GM13976 (cell line): ENCODE measurements at regions not wholly inside any gene's neighbourhood (a gene's known extent, or its start where the extent isn't known, plus 50 kb on each side); places are given as distances from the start of the nearest gene placed in this dataset.

Experiments used
- DNase-seq: peaks from one replicate; pipeline ENCODE4 v3.0.0; 2012; ENCODE audit warnings: low spot score
- CTCF ChIP-seq: IDR thresholded peaks from 2 replicates; pipeline ENCODE4 v1.5.1; 2012; ENCODE audit warnings: borderline replicate concordance, mild to moderate bottlenecking; ENCODE audit not compliant: insufficient read depth; ENCODE audit errors: extremely low read depth, missing control alignments, control extremely low read depth
- in situ Hi-C: fragments of 300-500 bp; cut with MboI; formaldehyde crosslinking; loops from one replicate; pipeline ENCODE4 v1.12.0; 2022; ENCODE audit warnings: low sequenced_read_pairs, mixed read lengths, inconsistent platforms; ENCODE audit not compliant: unreplicated experiment

- in situ Hi-C loops: no loop called here
- TF ChIP-seq CTCF: no peak
- no peak for DNase-seq
Measured at GRCh38 chr2:3001615-3002560, 375.7 kb downstream of the EIPR1 start.

- in situ Hi-C loops: no loop called here
- no peak for TF ChIP-seq CTCF
- DNase-seq: no peak
Measured at GRCh38 chr2:3000968-3001367, 376.6 kb downstream of the EIPR1 start.

- TF ChIP-seq CTCF: no peak
- in situ Hi-C loops: no loop called here
Measured at GRCh38 chr2:3000125-3000524, 377.5 kb downstream of the EIPR1 start.

GRCh38 chr2:2998971-2999370, 378.6 kb downstream of the EIPR1 start:
- in situ Hi-C loops: no loop called here
- no peak for TF ChIP-seq CTCF
- no peak for DNase-seq

More at GRCh38 chr2:3000125-3000524, 377.5 kb downstream of the EIPR1 start:
- no peak for DNase-seq

GRCh38 chr2:2993172-2993692, 384.4 kb downstream of the EIPR1 start:
- no peak for DNase-seq
- no peak for TF ChIP-seq CTCF
- in situ Hi-C loops: no loop called here

- no peak for DNase-seq
- in situ Hi-C loops: no loop called here
- TF ChIP-seq CTCF: no peak
Measured at GRCh38 chr2:2992634-2993033, 385.0 kb downstream of the EIPR1 start.
